ENCODE measurements at regions not wholly inside any gene's neighbourhood (a gene's known extent, or its start where the extent isn't known, plus 50 kb on each side); places are given as distances from the start of the nearest gene placed in this dataset.

GRCh38 chr7:136087881-136088280, 110.7 kb upstream of the MTPN start:
- no peak for DNase-seq (ENCODE audit: extremely low spot score)
- WGBS: 84% methylated on average over 1 of the region's 1 CpG
- no peak overlapping the region for H3K27ac ChIP-seq (ENCODE audit: low read depth)
- no peaks in the 10 kb centered on the region for H3K4me1 ChIP-seq (ENCODE audit: insufficient read depth)
- H3K36me3 ChIP-seq (ENCODE audit: insufficient read depth): no peaks in the 10 kb centered on the region
- H3K4me3 ChIP-seq (ENCODE audit: low read depth, low read length): no peak overlapping the region

- no peak for DNase-seq (ENCODE audit: extremely low spot score)
- Histone ChIP-seq H3K4me1 (ENCODE audit: insufficient read depth) (no peaks in the 10 kb centered on the region), H3K4me3 (ENCODE audit: low read depth, low read length) (no peak overlapping the region), H3K27ac (ENCODE audit: low read depth) (no peak overlapping the region), H3K36me3 (ENCODE audit: insufficient read depth) (no peaks in the 10 kb centered on the region)
- whole genome bisulfite sequencing: 47% methylated on average over 3 of the region's 3 CpGs
Observed at GRCh38 chr7:136086712-136087111, 109.6 kb upstream of the MTPN start.

DNA sequence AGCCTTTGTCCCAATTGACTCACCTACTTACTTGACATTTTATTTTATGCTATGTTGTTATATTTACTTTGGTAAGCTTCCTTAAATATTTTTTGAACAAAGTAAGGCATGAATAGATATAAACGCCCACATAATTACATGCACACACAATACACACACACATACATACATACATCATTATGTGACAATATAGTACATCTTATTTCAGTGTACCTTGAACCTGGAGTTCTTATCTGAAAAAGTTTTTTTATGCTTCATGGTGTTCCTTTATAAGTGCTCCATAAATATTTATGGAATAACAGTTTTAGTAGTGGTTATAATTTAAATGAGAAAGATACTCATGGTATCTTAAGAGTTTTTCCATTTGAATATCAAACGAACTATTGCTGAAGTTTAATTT, 102.8 kb upstream of the MTPN start:
- no peak overlapping the region for H3K27ac ChIP-seq (ENCODE audit: low read depth)
- DNase-seq (ENCODE audit: extremely low spot score): no peak
- 78% methylated on average over 2 of the region's 2 CpGs for WGBS
- no peaks in the 10 kb centered on the region for H3K4me1 ChIP-seq (ENCODE audit: insufficient read depth)
- no peak overlapping the region for H3K4me3 ChIP-seq (ENCODE audit: low read depth, low read length)
- no peaks in the 10 kb centered on the region for H3K36me3 ChIP-seq (ENCODE audit: insufficient read depth)

DNA sequence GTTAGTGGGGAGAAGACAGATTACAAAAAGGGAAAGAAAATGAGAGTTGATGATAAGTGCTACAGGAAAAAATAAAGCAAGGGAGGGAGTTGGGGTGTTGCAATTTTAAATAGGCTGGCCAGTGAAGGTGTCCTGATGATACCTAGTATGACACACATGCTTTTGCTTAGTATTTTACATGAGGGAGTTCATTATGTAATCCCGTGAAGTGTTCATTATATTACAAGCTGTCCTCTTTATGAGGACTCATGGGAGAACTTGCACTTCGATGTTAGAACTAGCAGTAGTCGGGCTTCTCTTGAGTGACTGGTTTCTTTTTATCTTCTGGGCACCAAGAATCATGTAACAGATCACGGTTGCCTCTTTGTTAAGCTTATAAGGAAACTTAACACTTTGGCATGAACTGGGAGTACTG, 102.3 kb upstream of the MTPN start:
- Histone ChIP-seq H3K27ac (ENCODE audit: low read depth) (no peak overlapping the region), H3K36me3 (ENCODE audit: insufficient read depth) (no peaks in the 10 kb centered on the region), H3K4me3 (ENCODE audit: low read depth, low read length) (no peak overlapping the region), H3K4me1 (ENCODE audit: insufficient read depth) (no peaks in the 10 kb centered on the region)
- 47% methylated on average over 4 of the region's 4 CpGs for WGBS
- DNase-seq (ENCODE audit: extremely low spot score): no peak

- Histone ChIP-seq H3K27ac (ENCODE audit: low read depth) (no peak overlapping the region), H3K36me3 (ENCODE audit: insufficient read depth) (no peaks in the 10 kb centered on the region), H3K4me3 (ENCODE audit: low read depth, low read length) (no peak overlapping the region), H3K4me1 (ENCODE audit: insufficient read depth) (no peaks in the 10 kb centered on the region)
- WGBS: 63% methylated on average over 1 of the region's 1 CpG
- no peak for DNase-seq (ENCODE audit: extremely low spot score)
Observed at GRCh38 chr7:136079066-136079465, 101.9 kb upstream of the MTPN start.

- no peaks in the 10 kb centered on the region for H3K36me3 ChIP-seq (ENCODE audit: insufficient read depth)
- H3K4me3 ChIP-seq (ENCODE audit: low read depth, low read length): no peak overlapping the region
- H3K4me1 ChIP-seq (ENCODE audit: insufficient read depth): no peaks in the 10 kb centered on the region
- 34% methylated on average over 4 of the region's 4 CpGs for WGBS
- H3K27ac ChIP-seq (ENCODE audit: low read depth): no peak overlapping the region
- no peak for DNase-seq (ENCODE audit: extremely low spot score)
Observed at GRCh38 chr7:136078630-136079029, 101.5 kb upstream of the MTPN start.

DNA sequence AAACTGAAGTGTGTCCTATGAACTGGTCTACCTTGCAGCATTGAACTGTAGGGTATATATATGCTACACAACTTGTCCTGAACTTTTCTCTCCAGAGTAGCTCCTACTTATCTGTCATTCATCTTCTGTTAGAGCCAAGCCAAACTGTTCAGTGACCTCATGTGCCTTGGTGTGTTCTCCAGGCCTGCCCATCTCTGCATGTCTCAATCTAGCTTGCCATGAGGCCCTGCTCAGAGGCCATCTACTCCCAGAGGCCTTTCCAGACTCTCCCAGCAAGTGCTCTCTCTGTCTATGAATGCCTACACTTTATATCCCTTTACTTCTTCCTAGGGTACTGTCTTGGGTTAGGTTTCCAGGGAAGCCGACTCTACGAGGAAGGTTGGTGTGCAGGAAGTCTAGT, 99.8 kb upstream of the MTPN start:
- no peaks in the 10 kb centered on the region for H3K36me3 ChIP-seq (ENCODE audit: insufficient read depth)
- no peaks in the 10 kb centered on the region for H3K4me1 ChIP-seq (ENCODE audit: insufficient read depth)
- no peak overlapping the region for H3K27ac ChIP-seq (ENCODE audit: low read depth)
- no peak overlapping the region for H3K4me3 ChIP-seq (ENCODE audit: low read depth, low read length)
- DNase-seq (ENCODE audit: extremely low spot score): no peak
- WGBS: 90% methylated on average over 2 of the region's 2 CpGs

- Histone ChIP-seq H3K36me3 (ENCODE audit: insufficient read depth) (no peaks in the 10 kb centered on the region), H3K4me3 (ENCODE audit: low read depth, low read length) (no peak overlapping the region), H3K27ac (ENCODE audit: low read depth) (no peak overlapping the region), H3K4me1 (ENCODE audit: insufficient read depth) (no peaks in the 10 kb centered on the region)
- WGBS: 40% methylated on average over 2 of the region's 2 CpGs
- no peak for DNase-seq (ENCODE audit: extremely low spot score)
Observed at GRCh38 chr7:136074843-136075242, 97.7 kb upstream of the MTPN start.

DNA sequence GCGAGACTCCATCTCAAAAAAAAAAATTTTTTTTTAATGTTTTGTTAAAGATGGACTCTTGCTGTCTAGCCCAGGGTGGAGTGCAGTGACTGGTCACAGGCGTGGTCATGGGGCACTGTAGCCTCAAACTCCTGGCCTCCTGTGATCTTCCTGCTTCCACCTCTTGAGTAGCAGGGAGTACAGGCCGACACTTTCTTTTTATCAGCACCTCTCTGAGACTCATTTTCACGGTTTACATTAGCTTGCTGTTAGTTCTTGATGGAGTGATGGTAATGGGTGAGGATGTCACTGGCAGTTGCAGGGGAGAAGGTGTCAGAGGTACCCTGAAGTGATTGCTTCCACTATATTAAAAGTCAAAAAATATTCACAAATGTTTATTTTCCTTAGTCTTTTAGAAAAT, 95.3 kb upstream of the MTPN start:
- Histone ChIP-seq H3K4me1 (ENCODE audit: insufficient read depth) (no peaks in the 10 kb centered on the region), H3K4me3 (ENCODE audit: low read depth, low read length) (no peak overlapping the region), H3K36me3 (ENCODE audit: insufficient read depth) (no peaks in the 10 kb centered on the region), H3K27ac (ENCODE audit: low read depth) (no peak overlapping the region)
- 76% methylated on average over 4 of the region's 4 CpGs for WGBS
- DNase-seq (ENCODE audit: extremely low spot score): no peak

- H3K27ac ChIP-seq (ENCODE audit: low read depth): no peak overlapping the region
- no peak overlapping the region for H3K4me3 ChIP-seq (ENCODE audit: low read depth, low read length)
- no peaks in the 10 kb centered on the region for H3K4me1 ChIP-seq (ENCODE audit: insufficient read depth)
- H3K36me3 ChIP-seq (ENCODE audit: insufficient read depth): no peaks in the 10 kb centered on the region
- no peak for DNase-seq (ENCODE audit: extremely low spot score)
- 69% methylated on average over 6 of the region's 6 CpGs for WGBS
Observed at GRCh38 chr7:136070736-136071505, 93.8 kb upstream of the MTPN start.

DNA sequence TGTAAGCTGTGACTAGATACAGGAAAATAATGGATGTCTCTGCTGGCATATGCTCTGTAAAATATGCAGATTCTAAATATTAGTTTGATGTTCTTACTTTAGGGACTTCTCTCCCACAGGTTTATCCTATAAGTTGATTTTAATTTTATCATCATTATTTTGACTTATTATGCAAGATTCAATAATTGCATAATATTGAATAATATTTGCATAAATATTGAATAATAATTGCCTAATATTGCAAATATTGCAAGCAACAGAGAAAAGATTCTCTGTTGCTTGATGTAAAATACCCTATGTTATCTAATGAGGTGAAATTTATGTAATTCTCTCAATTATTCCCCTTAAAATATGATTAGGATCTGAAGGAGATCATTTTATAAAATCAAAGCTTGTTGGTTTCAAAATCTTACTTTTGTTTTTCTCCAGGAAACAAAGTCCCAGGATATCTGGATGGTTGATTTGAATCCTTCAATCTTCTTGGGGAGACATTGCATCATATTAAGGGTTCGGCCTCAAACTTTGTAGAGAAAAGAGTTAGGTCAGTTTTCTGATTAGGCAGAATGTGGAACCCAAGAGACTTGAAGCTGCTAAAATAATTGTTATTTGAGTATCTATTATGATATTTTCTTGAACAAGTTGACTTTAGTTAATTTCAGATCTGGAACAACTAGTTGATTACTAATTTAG, 92.8 kb upstream of the MTPN start:
- no peaks in the 10 kb centered on the region for H3K4me1 ChIP-seq (ENCODE audit: insufficient read depth)
- WGBS: 100% methylated on average over 1 of the region's 1 CpG
- no peaks in the 10 kb centered on the region for H3K36me3 ChIP-seq (ENCODE audit: insufficient read depth)
- DNase-seq (ENCODE audit: extremely low spot score): no peak
- no peak overlapping the region for H3K4me3 ChIP-seq (ENCODE audit: low read depth, low read length)
- H3K27ac ChIP-seq (ENCODE audit: low read depth): no peak overlapping the region

GRCh38 chr7:136067277-136067676, 90.1 kb upstream of the MTPN start:
- 84% methylated on average over 1 of the region's 1 CpG for WGBS
- Histone ChIP-seq H3K27ac (ENCODE audit: low read depth) (no peak overlapping the region), H3K4me3 (ENCODE audit: low read depth, low read length) (no peak overlapping the region), H3K4me1 (ENCODE audit: insufficient read depth) (no peaks in the 10 kb centered on the region), H3K36me3 (ENCODE audit: insufficient read depth) (no peaks in the 10 kb centered on the region)
- no peak for DNase-seq (ENCODE audit: extremely low spot score)

- Histone ChIP-seq H3K4me1 (ENCODE audit: insufficient read depth) (no peaks in the 10 kb centered on the region), H3K4me3 (ENCODE audit: low read depth, low read length) (no peak overlapping the region), H3K36me3 (ENCODE audit: insufficient read depth) (no peaks in the 10 kb centered on the region), H3K27ac (ENCODE audit: low read depth) (no peak overlapping the region)
- DNase-seq (ENCODE audit: extremely low spot score): no peak
- WGBS: 92% methylated on average over 16 of the region's 16 CpGs
Observed at GRCh38 chr7:136066304-136067143, 89.4 kb upstream of the MTPN start.
